ENCODE measurements at regions not wholly inside any gene's neighbourhood (a gene's known extent, or its start where the extent isn't known, plus 50 kb on each side); places are given as distances from the start of the nearest gene placed in this dataset.

- DNase-seq, result no peak
- no peaks in the 10 kb centered on the region for H3K27me3 Mint-ChIP-seq (ENCODE audit: low read depth, poor library complexity)
- no peak overlapping the region for H3K4me3 Mint-ChIP-seq
- no peaks in the 10 kb centered on the region for H3K36me3 Mint-ChIP-seq (ENCODE audit: low read depth)
- H3K4me1 Mint-ChIP-seq, result no peaks in the 10 kb centered on the region
- TF ChIP-seq CTCF (IDR thresholded peaks at IDR 0.05), result no peak
- no peak overlapping the region for H3K27ac Mint-ChIP-seq
- peaks cover 8% of the 10 kb centered on the region for H3K9me3 Mint-ChIP-seq
Measured at GRCh38 chr7:115125750-115126149, 203.9 kb downstream of the MDFIC start.

- Mint-ChIP-seq H3K36me3 (ENCODE audit: low read depth) (no peaks in the 10 kb centered on the region), H3K27ac (no peak overlapping the region), H3K27me3 (ENCODE audit: low read depth, poor library complexity) (no peaks in the 10 kb centered on the region), H3K4me3 (no peak overlapping the region), H3K9me3 (peaks cover 13% of the 10 kb centered on the region), H3K4me1 (no peaks in the 10 kb centered on the region)
- no peak for DNase-seq
- no peak for TF ChIP-seq CTCF (IDR thresholded peaks at IDR 0.05)
Measured at GRCh38 chr7:115125312-115125711, 203.4 kb downstream of the MDFIC start.

GRCh38 chr7:115124409-115124939, 202.6 kb downstream of the MDFIC start:
- Mint-ChIP-seq H3K27me3 (ENCODE audit: low read depth, poor library complexity) (no peaks in the 10 kb centered on the region), H3K4me1 (no peaks in the 10 kb centered on the region), H3K4me3 (no peak overlapping the region), H3K9me3 (peaks cover 18% of the 10 kb centered on the region), H3K27ac (no peak overlapping the region), H3K36me3 (ENCODE audit: low read depth) (no peaks in the 10 kb centered on the region)
- DNase-seq, result no peak
- TF ChIP-seq CTCF (IDR thresholded peaks at IDR 0.05), result no peak

GRCh38 chr7:115123441-115123840, 201.5 kb downstream of the MDFIC start:
- DNase-seq, result no peak
- Mint-ChIP-seq H3K36me3 (ENCODE audit: low read depth) (no peaks in the 10 kb centered on the region), H3K4me1 (no peaks in the 10 kb centered on the region), H3K4me3 (no peak overlapping the region), H3K9me3 (peaks cover 18% of the 10 kb centered on the region), H3K27ac (no peak overlapping the region), H3K27me3 (ENCODE audit: low read depth, poor library complexity) (no peaks in the 10 kb centered on the region)
- TF ChIP-seq CTCF (IDR thresholded peaks at IDR 0.05), result no peak

GRCh38 chr7:115122388-115122787, 200.5 kb downstream of the MDFIC start:
- no peaks in the 10 kb centered on the region for H3K27me3 Mint-ChIP-seq (ENCODE audit: low read depth, poor library complexity)
- DNase-seq, result no peak
- no peak overlapping the region for H3K27ac Mint-ChIP-seq
- H3K4me1 Mint-ChIP-seq, result no peaks in the 10 kb centered on the region
- no peaks in the 10 kb centered on the region for H3K36me3 Mint-ChIP-seq (ENCODE audit: low read depth)
- no peak for TF ChIP-seq CTCF (IDR thresholded peaks at IDR 0.05)
- H3K9me3 Mint-ChIP-seq, result peaks cover 18% of the 10 kb centered on the region
- H3K4me3 Mint-ChIP-seq, result no peak overlapping the region

GRCh38 chr7:115117748-115118147, 195.9 kb downstream of the MDFIC start:
- H3K4me3 Mint-ChIP-seq, result no peak overlapping the region
- H3K9me3 Mint-ChIP-seq, result peaks cover 18% of the 10 kb centered on the region
- H3K27me3 Mint-ChIP-seq (ENCODE audit: low read depth, poor library complexity), result peaks cover 3% of the 10 kb centered on the region
- H3K36me3 Mint-ChIP-seq (ENCODE audit: low read depth), result no peaks in the 10 kb centered on the region
- H3K27ac Mint-ChIP-seq, result no peak overlapping the region
- no peak for TF ChIP-seq CTCF (IDR thresholded peaks at IDR 0.05)
- no peak for DNase-seq
- no peaks in the 10 kb centered on the region for H3K4me1 Mint-ChIP-seq

Data from nephron progenitor cell (in vitro differentiated cells).